ENCODE measurements at regions not wholly inside any gene's neighbourhood (a gene's known extent, or its start where the extent isn't known, plus 50 kb on each side); places are given as distances from the start of the nearest gene placed in this dataset.
A peak's percentile ranks its signal among the peaks of the same experiment; 100 is the strongest.

DNA sequence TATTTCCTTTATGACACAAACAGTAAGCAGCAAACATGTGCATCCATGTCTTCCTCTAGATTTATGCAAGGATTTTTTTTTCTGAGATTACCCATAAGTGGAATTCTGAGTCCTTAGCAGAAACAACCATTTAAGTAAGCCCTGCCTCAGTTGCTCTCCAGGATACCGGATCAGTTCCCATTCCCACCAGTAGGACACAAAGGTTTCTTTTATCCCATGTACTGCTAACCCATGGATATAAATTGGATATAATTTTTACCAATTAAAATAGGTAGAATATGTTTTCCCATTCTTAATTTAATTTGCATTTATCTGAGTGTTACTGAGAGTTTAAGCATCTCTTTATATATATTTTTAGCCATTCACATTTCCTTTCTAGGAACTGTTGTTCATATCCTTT, 280.9 kb downstream of the FGFR2 start:
- no peak overlapping the region for H3K4me3 Mint-ChIP-seq
- Histone ChIP-seq H3K9me2 (ENCODE audit: insufficient read depth) (no peaks in the 10 kb centered on the region), H3K79me2 (replicated peaks; ENCODE audit: insufficient read depth) (no peaks in the 10 kb centered on the region), H3F3A (replicated peaks; ENCODE audit: low read depth) (no peaks in the 10 kb centered on the region), H3K4me1 (ENCODE audit: insufficient read depth) (peaks cover 7% of the 10 kb centered on the region), H3K4me2 (no peak overlapping the region), H3K27me3 (ENCODE audit: insufficient read depth) (no peaks in the 10 kb centered on the region), H3K27ac (ENCODE audit: low read depth) (no peak overlapping the region), H3K4me3 (no peak overlapping the region), H4K20me1 (replicated peaks; ENCODE audit: insufficient read depth) (no peaks in the 10 kb centered on the region), H3K36me3 (ENCODE audit: insufficient read depth) (no peaks in the 10 kb centered on the region), H2AFZ (no peak overlapping the region)
- H3K27ac Mint-ChIP-seq = no peak overlapping the region
- no peaks in the 10 kb centered on the region; the same call in 2 of the 3 replicates for H3K36me3 Mint-ChIP-seq (ENCODE audit: low read depth)
- TF ChIP-seq STAT1 (IDR thresholded peaks at IDR 0.05; ENCODE audit: unreplicated experiment) (no peak), POLR2AphosphoS5 (IDR thresholded peaks at IDR 0.05; ENCODE audit: low read depth) (no peak), EZH2 (IDR thresholded peaks at IDR 0.05; ENCODE audit: low read depth, unreplicated experiment) (no peak), ZNF114 (CRISPR knock-in tag; IDR thresholded peaks at IDR 0.05) (no peak), ZNF331 (CRISPR knock-in tag; IDR thresholded peaks at IDR 0.05; ENCODE audit: low read depth) (no peak)
- TF ChIP-seq, protein P1, sequence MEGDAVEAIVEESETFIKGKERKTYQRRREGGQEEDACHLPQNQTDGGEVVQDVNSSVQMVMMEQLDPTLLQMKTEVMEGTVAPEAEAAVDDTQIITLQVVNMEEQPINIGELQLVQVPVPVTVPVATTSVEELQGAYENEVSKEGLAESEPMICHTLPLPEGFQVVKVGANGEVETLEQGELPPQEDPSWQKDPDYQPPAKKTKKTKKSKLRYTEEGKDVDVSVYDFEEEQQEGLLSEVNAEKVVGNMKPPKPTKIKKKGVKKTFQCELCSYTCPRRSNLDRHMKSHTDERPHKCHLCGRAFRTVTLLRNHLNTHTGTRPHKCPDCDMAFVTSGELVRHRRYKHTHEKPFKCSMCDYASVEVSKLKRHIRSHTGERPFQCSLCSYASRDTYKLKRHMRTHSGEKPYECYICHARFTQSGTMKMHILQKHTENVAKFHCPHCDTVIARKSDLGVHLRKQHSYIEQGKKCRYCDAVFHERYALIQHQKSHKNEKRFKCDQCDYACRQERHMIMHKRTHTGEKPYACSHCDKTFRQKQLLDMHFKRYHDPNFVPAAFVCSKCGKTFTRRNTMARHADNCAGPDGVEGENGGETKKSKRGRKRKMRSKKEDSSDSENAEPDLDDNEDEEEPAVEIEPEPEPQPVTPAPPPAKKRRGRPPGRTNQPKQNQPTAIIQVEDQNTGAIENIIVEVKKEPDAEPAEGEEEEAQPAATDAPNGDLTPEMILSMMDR (conservative IDR thresholded peaks at IDR 0.05; ENCODE audit: low read depth in 2 of 2) = peak in 1 of 2 experiments; percentile 38; a peak in 1 of 4 replicates
- TF ChIP-seq, protein P2, sequence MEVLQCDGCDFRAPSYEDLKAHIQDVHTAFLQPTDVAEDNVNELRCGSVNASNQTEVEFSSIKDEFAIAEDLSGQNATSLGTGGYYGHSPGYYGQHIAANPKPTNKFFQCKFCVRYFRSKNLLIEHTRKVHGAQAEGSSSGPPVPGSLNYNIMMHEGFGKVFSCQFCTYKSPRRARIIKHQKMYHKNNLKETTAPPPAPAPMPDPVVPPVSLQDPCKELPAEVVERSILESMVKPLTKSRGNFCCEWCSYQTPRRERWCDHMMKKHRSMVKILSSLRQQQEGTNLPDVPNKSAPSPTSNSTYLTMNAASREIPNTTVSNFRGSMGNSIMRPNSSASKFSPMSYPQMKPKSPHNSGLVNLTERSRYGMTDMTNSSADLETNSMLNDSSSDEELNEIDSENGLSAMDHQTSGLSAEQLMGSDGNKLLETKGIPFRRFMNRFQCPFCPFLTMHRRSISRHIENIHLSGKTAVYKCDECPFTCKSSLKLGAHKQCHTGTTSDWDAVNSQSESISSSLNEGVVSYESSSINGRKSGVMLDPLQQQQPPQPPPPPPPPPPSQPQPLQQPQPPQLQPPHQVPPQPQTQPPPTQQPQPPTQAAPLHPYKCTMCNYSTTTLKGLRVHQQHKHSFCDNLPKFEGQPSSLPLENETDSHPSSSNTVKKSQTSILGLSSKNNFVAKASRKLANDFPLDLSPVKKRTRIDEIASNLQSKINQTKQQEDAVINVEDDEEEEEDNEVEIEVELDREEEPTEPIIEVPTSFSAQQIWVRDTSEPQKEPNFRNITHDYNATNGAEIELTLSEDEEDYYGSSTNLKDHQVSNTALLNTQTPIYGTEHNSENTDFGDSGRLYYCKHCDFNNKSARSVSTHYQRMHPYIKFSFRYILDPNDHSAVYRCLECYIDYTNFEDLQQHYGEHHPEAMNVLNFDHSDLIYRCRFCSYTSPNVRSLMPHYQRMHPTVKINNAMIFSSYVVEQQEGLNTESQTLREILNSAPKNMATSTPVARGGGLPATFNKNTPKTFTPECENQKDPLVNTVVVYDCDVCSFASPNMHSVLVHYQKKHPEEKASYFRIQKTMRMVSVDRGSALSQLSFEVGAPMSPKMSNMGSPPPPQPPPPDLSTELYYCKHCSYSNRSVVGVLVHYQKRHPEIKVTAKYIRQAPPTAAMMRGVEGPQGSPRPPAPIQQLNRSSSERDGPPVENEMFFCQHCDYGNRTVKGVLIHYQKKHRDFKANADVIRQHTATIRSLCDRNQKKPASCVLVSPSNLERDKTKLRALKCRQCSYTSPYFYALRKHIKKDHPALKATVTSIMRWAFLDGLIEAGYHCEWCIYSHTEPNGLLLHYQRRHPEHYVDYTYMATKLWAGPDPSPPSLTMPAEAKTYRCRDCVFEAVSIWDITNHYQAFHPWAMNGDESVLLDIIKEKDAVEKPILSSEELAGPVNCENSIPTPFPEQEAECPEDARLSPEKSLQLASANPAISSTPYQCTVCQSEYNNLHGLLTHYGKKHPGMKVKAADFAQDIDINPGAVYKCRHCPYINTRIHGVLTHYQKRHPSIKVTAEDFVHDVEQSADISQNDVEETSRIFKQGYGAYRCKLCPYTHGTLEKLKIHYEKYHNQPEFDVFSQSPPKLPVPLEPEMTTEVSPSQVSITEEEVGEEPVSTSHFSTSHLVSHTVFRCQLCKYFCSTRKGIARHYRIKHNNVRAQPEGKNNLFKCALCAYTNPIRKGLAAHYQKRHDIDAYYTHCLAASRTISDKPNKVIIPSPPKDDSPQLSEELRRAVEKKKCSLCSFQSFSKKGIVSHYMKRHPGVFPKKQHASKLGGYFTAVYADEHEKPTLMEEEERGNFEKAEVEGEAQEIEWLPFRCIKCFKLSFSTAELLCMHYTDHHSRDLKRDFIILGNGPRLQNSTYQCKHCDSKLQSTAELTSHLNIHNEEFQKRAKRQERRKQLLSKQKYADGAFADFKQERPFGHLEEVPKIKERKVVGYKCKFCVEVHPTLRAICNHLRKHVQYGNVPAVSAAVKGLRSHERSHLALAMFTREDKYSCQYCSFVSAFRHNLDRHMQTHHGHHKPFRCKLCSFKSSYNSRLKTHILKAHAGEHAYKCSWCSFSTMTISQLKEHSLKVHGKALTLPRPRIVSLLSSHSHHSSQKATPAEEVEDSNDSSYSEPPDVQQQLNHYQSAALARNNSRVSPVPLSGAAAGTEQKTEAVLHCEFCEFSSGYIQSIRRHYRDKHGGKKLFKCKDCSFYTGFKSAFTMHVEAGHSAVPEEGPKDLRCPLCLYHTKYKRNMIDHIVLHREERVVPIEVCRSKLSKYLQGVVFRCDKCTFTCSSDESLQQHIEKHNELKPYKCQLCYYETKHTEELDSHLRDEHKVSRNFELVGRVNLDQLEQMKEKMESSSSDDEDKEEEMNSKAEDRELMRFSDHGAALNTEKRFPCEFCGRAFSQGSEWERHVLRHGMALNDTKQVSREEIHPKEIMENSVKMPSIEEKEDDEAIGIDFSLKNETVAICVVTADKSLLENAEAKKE (CRISPR knock-in tag; IDR thresholded peaks at IDR 0.05) = no peak
- peaks cover 3% of the 10 kb centered on the region for H3K27me3 Mint-ChIP-seq (ENCODE audit: insufficient read depth, low read depth, poor library complexity)
- H3K9me3 Mint-ChIP-seq = no peaks in the 10 kb centered on the region
- DNase-seq (ENCODE audit: low spot score) (no peak), ATAC-seq (no peak)
- peaks cover 18% of the 10 kb centered on the region for H3K4me1 Mint-ChIP-seq

All from GM23338 (cell line).